ENCODE measurements at regions not wholly inside any gene's neighbourhood (a gene's known extent, or its start where the extent isn't known, plus 50 kb on each side); places are given as distances from the start of the nearest gene placed in this dataset.

GRCh38 chr14:66140213-66140918, 345.8 kb upstream of the CCDC196 start:
- TF ChIP-seq CTCF (conservative IDR thresholded peaks at IDR 0.05): no peak
- no peak overlapping the region for H3K27ac ChIP-seq

- H3K27ac ChIP-seq: no peak overlapping the region
- TF ChIP-seq CTCF (conservative IDR thresholded peaks at IDR 0.05): no peak
Observed at GRCh38 chr14:66140963-66141362, 345.2 kb upstream of the CCDC196 start.

GRCh38 chr14:66141733-66142132, 344.4 kb upstream of the CCDC196 start:
- no peak for TF ChIP-seq CTCF (conservative IDR thresholded peaks at IDR 0.05)
- no peak overlapping the region for H3K27ac ChIP-seq

GRCh38 chr14:66143387-66144112, 342.6 kb upstream of the CCDC196 start:
- no peak for TF ChIP-seq CTCF (conservative IDR thresholded peaks at IDR 0.05)
- no peak overlapping the region for H3K27ac ChIP-seq

GRCh38 chr14:66152302-66152701, 333.9 kb upstream of the CCDC196 start:
- H3K27ac ChIP-seq: peak overlapping the region; percentile 51
- no peak for TF ChIP-seq CTCF (conservative IDR thresholded peaks at IDR 0.05)

GRCh38 chr14:66152747-66153146, 333.4 kb upstream of the CCDC196 start:
- H3K27ac ChIP-seq: peak overlapping the region; percentile 51
- no peak for TF ChIP-seq CTCF (conservative IDR thresholded peaks at IDR 0.05)

- H3K27ac ChIP-seq: no peak overlapping the region
- TF ChIP-seq CTCF (conservative IDR thresholded peaks at IDR 0.05): no peak
Observed at GRCh38 chr14:66163023-66163422, 323.1 kb upstream of the CCDC196 start.
